GM12872 (cell line): ENCODE measurements at regions not wholly inside any gene's neighbourhood (a gene's known extent, or its start where the extent isn't known, plus 50 kb on each side); places are given as distances from the start of the nearest gene placed in this dataset.

ENCODE experiments used
- TF ChIP-seq, protein P1 (sequence below): IDR thresholded peaks from 3 replicates; pipeline ENCODE4 v1.5.1; 2011; ENCODE audit warnings: low read depth, mild to moderate bottlenecking, low read length, moderate library complexity; ENCODE audit not compliant: insufficient read depth

DNA sequence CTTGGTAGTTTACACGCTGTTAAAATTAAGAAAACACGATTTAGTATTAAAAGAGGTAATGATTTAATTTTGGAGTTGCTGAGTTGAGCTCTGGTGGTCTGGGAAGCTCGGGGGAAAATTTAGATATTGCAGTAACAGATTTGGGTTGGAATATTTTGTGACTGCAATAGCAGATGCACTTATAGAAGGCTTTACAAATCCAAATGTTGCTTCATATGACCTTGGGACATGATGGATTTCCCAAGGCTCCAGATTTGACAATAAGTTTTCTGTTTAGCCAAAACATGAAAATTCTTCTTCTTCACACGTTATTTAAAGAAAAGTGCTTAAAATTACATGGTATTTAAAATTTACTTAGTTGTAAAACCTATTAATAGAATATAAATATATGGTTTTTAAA lies 302.0 kb downstream of the SPRY1 start:
- TF ChIP-seq, protein P1, sequence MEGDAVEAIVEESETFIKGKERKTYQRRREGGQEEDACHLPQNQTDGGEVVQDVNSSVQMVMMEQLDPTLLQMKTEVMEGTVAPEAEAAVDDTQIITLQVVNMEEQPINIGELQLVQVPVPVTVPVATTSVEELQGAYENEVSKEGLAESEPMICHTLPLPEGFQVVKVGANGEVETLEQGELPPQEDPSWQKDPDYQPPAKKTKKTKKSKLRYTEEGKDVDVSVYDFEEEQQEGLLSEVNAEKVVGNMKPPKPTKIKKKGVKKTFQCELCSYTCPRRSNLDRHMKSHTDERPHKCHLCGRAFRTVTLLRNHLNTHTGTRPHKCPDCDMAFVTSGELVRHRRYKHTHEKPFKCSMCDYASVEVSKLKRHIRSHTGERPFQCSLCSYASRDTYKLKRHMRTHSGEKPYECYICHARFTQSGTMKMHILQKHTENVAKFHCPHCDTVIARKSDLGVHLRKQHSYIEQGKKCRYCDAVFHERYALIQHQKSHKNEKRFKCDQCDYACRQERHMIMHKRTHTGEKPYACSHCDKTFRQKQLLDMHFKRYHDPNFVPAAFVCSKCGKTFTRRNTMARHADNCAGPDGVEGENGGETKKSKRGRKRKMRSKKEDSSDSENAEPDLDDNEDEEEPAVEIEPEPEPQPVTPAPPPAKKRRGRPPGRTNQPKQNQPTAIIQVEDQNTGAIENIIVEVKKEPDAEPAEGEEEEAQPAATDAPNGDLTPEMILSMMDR: no peak

DNA sequence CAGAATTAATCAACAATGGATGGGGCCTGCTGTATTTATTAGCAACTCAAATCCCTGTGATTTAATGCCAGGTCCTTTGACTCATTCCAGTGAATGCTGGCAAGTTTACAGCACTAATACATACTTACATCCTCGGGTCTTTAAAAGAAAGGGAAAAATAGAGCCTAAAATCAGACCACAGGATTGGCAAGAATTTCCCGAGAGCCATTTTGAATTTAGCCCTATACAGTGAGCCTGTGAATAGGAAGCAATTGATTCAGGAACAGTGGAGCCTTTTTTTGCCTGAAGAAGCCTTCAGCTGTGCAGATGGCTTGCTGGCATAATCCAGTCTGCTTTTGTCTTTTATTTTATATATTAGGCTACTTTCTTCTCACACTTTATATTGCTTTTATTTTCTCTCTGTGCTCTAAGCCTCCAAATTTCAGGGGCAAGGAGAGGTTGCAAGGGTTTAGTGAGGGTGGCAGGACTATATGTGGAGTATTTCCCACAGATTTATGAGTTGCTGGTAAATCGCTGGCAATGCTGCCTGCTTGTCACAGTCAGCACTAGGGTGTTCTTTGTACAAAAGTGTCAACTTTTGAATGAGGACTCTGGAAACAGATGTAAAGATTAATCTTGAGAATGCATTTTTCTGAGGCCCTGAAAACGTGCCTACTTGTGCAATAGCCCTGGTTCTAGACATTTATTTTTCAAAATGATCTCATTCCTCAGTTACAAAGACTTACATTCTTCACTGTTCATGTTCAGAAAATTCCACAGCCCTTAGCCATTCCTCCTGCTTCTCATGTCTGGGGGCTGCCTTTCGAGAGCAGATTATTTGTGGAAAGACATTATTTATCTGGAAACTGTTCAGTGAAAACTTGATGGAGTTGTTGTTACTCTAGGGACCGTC lies 303.5 kb downstream of the SPRY1 start:
- TF ChIP-seq, protein P1: no peak

DNA sequence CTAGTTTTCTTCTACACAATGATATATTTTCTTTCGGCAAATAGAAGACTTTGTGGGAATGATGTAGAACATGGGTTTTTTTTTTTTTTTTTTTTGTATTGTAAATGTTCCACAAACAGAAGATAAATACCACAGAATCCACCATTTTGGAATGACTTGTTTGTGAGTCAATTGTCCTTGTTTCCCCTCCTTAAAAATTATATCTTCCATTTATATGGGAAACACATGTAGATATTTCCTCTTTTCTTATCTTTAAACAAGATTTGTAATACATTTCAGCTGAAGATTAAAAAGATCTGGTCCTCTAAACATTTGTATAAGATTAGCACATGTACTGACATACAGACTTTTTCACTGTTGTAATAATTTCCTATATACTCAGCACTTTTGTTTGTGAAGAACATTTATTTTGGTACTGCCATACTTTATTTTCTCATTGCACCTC lies 304.6 kb downstream of the SPRY1 start:
- TF ChIP-seq, protein P1: no peak

DNA sequence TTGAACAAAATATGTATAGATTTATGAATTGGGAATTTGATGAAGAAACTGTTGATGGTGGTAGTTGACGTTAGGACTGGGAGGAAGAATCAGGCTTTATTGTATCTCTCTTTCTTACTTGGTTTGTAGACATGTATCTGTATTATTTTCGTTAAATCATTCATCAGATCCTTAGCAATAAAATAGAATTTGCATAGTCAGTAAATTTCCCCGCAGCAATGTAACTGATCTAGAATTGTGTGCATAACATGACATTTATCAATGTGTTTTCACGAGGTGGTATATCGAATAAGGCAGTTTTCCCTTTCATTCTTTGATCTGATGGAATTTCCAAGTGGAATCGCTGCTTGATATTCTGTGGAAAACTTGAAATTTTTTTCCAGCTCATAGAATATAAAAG lies 308.8 kb downstream of the SPRY1 start:
- TF ChIP-seq, protein P1: no peak

DNA sequence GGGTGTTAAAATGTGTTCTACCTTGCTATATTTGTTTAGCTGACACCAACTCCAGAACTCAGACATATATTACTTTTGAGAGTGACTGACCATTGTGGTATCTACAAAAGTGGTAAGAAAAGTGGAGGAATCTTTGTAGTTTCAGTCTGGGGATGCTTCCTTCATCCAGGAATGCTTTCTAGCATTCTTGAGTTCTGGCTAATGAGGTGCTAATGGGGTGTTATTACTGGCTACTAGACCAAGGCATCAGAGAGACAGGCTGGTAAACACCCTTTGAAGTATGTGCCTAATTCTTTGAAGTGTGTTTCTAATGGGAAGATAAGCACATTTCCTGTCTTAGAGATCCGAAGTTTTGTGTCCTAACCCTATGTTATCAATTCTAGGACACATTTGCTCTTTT lies 310.4 kb downstream of the SPRY1 start:
- TF ChIP-seq, protein P1: no peak

DNA sequence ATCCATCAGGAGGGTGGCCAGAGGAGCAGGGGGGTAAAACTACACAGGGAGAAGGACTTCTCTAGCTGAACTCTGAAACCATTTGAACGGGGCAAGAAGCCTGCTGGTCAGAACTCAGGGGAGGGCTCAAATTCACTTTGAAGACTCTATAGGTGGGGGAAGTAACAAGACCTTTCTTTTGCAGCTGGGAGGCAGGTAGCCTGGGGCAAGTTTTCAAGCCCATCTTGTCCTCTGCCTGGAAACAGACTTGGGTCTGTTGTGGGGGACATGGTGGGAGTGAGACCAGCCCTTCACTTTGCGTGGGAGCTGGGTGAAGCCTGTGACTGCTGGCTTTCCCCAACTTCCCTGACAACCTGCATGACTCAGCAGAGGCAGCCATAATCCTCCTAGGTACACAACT lies 312.3 kb downstream of the SPRY1 start:
- TF ChIP-seq, protein P1: no peak

DNA sequence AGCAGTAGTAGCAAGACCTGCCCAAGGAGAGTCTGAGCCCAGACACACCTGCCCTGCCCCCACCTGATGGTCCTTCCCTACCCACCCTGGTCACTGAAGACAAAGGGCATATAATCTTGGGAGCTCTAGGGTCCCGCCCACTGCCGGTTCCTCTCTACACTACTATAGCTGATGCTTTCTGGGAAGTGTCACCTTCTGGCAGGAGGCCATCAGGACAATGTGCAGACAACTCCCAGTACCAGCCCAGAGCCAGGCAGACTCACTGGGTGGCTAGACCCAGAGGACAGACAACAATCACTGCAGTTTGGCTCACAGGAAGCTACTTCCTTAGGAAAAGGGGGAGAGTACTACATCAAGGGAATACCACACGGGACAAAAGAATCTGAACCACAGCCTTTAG lies 312.7 kb downstream of the SPRY1 start:
- TF ChIP-seq, protein P1: no peak
